Islet of Langerhans (tissue), 1 donor: ENCODE measurements at regions not wholly inside any gene's neighbourhood (a gene's known extent, or its start where the extent isn't known, plus 50 kb on each side); places are given as distances from the start of the nearest gene placed in this dataset.
"Not testable (repeated sequence)": the region's sequence is repeated elsewhere in the genome, so short reads cannot be mapped to it uniquely, and the experiment has no call there.

ENCODE experiments used
- FAIRE-seq: peaks from one replicate; lab custom pipeline; 2011; peaks lifted over from hg19 to GRCh38; lab: Jason Lieb, UNC

DNA sequence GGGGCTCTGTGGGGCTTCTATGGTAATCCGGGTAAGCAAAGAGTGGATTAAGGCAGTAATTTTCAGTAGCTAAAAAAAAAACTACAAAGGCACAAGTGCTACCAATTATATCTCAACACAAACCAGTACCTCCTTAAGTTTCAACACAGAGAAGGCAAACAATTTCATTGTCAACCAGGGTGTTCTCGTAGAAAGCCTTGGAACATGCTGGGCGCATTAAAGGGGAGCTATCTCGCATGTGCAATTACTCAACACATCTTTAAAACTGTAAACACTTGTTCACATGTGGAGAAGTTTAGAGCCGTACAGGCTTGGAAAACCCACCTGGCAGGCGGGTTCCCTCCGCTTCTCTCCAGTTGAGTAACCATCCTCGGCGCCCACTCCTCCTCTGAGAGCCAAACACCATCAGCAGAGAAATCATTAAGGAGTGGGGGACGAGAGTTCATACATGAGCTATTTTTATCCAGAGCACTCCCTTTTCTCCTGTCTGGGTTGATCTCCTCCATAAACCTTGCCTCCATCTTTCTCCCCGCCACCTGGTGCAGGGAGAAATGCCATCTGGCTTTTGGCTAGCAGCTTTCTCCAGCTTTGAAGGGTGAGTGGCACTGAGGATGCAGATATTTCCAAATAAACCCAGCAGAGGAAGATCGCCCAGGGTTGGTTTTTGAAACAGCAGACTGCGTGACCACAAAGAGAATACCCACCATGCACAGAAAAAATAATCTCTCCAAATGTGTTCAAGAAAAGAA lies 287.1 kb downstream of the WDR11 start:
- FAIRE-seq = no peak

- no peak for FAIRE-seq
Measured at GRCh38 chr10:121138918-121139317, 287.8 kb downstream of the WDR11 start.

- not testable (repeated sequence) for FAIRE-seq
Measured at GRCh38 chr10:121145802-121146395, 294.7 kb downstream of the WDR11 start.

DNA sequence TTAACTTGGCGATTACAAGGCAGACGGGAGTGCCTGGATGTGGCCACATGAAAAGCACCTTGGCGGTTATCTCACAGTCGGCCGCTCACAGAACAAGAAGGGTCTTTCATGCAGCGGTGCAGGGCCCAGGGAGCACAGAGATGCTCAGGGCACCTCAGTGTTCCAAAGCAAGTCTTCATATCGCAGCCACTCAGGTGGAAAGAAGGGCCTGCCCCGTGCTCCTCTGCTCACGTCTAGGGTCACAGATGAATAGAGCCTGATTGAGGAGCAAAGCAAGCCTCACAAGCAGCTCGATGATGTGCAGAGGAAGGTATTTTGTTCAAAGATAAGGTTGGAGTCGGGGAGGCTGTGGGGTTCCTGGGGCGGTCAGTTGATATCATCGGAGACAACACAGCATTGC lies 297.8 kb downstream of the WDR11 start:
- no peak for FAIRE-seq

- FAIRE-seq = no peak
Measured at GRCh38 chr10:121152033-121152432, 300.9 kb downstream of the WDR11 start.

DNA sequence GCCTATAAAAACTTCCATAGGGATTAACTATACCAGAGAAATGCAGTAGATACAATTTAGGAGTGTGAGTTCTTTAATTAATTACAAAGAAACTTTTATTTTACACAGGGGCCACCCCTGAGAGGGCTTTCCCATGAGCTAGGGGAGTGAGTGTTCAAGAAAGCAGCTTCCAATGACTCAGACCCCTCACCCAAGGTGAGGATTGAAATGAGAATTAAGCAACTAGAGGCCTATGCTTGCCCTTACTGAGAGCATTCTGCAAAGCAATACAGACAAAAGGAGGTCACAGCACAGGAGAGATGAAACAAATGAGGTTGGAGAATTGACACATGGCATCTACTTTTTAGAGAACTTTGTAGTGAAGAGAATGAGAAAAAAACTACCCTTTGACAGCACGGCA lies 301.8 kb downstream of the WDR11 start:
- FAIRE-seq = no peak

DNA sequence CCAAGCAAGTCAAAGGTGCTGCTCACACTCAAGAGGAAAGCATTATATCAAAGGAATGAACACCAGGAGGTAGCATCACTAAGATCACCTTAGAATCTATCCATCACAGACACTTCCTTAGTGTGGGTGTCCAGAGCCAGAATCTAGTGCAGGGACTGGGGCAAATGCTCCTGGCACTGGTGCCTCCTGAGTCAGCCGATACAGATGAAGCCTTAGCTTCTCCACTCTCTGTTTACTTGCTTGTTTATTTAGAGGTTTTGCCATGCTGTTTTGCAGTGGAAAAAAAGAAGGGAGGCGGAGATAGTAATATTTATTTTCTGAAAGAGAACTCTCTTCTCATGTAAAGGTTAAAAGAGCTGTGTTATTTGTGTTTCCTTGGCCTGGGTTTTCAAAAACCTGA lies 303.1 kb downstream of the WDR11 start:
- FAIRE-seq = no peak

- no peak for FAIRE-seq
Measured at GRCh38 chr10:121154846-121155245, 303.7 kb downstream of the WDR11 start.

DNA sequence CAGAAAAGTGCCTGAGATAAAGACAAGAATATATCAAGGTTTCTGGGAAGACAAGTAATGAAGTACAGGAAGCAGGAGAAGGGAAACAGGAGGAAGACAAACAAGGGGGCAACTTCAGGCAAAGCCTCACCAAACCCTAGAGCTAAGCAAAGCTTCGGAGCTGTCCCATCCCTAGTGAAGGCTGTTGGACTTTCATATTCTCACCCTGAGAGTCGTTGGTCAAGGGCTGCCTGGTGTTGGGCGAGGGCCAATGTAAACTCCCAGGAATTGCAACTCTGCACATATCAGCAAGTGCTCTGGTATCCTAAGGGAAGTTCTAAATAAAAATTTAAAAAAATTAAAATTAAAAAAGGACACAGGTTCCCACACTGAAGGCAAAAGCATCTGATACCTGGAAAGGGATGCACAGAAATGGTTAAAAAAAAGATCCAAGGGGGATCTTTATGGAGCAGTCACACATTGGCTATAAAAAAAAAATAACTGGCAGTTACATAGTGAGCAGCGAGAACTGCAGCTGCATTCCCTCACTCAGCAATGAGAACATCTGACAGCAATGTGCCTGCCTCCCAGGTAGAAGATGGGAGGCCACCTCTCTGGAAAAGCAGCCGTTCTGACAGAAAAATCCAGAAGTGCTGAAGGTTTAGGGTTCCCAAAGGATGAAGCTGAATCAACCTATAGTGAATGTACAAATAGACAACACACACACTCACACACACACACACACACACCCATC lies 304.7 kb downstream of the WDR11 start:
- FAIRE-seq = no peak

DNA sequence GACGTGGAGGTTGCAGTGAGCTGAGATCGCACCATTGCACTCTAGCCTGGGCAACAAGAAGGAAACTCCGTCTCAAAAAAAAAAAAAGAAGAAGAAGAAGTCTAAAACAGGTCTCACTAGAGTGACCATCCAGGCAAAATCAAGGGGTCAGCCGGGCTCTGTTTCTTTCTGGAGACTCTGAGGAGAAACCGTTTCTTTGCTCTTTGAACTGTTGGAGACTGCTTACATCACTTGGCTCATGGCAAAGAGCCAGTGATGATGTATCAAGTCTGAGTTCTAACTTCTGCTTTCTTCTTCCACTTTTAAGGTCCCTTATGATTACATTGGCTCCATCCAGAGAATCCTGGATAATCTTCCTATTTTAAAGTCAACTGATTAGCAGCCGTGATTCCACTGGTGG lies 306.8 kb downstream of the WDR11 start:
- no peak for FAIRE-seq

DNA sequence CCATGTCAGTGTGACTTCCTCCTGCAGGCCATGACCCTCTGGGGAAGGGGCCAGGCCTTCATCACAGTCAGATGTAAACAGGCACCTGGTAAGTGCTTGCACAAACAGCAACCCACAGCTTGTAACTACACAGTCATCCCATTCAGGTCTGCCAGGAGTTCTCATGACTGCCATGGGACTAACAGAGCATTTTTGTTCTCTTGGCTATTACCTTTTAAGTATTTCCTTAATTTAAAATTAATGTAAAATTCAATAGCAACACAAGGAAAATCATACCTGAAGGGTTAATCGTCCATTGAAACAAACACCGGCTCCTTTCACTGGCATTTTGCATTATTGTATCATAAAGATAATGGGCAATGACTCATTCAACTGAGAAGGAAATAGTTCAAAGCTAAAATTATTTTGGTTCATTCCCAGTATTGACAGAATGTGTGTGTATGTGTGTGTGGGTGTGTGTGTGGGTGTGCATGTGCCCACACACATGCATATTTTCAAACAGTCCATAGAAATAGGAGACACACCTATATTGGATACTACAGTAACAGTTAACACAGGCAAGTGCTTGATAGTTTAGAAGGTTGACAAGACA lies 307.9 kb downstream of the WDR11 start:
- FAIRE-seq = no peak

DNA sequence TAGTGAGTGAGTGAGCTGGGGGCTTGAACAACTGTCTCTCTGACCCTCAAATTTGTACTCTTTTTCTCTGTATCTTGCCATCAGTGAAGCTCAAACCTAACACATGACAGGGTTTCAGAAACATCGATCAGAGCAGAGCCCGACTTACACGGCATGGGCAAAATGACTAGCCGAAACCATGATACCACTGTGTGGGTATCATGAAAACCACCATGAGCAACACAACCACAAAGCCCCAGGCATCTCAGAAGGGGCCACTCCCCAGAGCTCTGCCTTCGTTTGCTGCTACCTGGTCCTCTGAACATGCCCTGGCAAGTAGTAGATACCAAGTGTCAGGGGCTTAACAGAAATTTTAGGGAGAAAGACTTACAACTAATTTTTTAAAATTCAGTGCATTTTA lies 308.5 kb downstream of the WDR11 start:
- no peak for FAIRE-seq

DNA sequence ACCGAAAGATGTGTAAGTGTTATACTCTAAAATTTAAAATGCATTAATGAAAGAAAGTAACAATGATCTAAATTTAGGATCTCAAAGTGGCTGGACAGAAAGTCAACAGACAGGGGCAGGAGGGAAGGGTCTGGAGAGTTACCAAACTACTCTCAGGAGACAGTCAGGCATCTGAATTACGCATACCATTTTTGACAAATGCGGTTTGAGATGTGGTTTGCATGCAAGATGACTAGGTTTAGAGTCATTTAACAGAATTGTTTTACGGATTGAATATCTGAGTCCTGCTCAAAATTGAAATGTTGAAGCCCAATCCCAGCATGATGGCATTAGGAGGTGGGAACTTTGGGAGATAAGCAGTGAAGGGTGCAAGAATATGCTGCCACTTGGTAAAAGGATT lies 314.1 kb downstream of the WDR11 start:
- no peak for FAIRE-seq

GRCh38 chr10:121167534-121168243 lies 316.5 kb downstream of the WDR11 start:
- FAIRE-seq = no peak

- no peak for FAIRE-seq
Measured at GRCh38 chr10:121168545-121169216, 317.5 kb downstream of the WDR11 start.

GRCh38 chr10:121169406-121169805 lies 318.2 kb downstream of the WDR11 start:
- no peak for FAIRE-seq

DNA sequence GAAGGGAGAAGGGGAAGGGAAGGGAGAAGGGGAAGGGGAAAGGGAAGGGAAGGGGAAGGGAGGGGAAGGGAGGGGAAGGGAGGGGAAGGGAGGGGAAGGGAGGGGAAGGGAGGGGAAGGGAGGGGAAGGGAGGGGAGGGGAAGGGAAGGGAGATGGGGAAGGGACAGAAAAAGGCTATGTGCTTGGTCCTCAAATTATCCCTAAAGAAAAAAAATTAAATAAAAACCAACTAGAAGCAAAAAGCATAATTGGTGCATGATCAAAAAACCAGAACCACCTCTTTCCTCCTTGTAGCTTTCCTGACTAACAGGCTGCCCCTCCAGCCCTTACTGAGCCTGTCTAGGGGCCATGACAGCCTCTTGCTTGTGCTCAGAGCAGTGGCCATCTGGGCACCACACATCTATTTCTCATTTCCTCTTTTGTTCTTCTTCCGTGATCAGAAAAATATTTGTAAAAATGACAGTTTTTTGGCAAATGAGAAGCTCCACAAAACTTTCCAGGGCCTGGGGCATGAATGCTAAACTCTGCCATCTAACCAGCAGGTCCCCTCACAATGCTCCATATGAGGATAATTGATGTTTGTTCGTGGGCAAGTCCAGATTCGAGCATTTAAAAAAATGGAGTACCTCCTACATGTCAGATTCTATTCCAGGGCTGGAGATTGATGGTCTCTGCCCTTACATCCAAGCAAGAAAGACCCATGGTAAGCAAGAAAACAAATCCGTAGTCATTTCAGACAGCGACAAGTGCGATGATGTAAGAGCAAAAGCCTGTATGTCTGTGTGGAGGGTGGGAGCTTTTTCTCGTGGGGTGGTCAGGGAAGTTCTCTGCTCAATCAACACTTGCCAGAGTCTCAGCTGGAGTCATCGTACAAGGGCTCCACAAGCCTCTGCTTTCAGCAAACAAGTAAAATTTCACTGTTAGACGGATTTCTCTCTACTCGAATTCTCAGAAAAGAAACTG lies 320.9 kb downstream of the WDR11 start:
- no peak for FAIRE-seq

DNA sequence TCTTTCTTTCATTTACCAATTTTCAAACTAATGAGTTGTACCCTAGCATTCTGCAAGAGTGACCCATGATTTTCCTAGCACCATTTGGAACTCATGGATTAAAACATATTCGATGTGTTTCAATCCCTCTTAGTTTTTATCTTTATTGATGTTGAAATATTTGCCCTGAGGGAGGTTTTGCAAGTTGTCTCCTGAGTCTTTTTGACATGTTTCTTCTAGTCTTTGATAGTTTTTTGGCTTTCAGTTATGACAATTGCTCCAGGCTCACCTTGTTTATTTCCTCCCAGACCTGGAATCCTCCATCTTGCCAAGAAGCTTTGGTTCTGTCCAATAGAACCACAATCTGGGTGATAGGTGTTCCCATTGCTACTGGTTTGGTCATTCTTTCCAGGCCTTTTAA lies 327.8 kb downstream of the WDR11 start:
- no peak for FAIRE-seq

DNA sequence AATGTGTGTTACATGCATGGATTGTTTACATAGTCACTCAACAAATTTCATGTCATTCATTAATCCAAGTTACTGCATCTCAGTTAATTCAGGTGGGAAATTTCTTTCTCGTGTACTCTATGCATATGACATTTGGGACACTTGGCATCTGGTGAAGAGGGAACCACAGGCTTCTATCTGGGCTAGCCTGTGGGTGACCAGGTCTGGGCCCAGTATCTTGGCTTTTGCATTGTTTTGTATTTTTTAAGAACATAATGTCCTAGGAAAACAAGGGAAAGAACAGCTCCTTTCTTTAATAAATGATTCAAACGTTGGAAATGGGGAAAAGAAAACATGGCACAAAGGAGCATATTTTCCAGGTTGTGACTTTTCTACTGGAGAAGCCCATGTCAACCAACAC lies 331.1 kb downstream of the WDR11 start:
- FAIRE-seq = no peak

DNA sequence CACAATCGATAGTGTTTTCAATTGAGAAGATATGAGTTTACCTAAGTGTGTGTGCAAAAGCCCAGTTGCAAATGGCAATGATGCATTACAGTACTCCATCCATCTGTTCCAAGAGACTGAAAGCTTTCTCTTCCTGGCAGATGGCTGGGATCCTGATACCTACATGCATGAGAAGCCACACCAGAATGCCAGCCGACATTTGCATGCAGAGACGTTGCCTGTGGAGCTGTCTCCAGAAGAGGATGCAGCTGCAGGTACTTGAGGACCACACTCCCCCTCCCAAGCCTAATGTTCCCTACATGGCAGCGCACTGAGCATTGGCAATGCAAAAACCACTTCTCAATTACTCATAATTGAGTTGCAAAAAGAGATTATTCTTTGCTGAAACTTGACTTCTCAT lies 332.1 kb downstream of the WDR11 start:
- no peak for FAIRE-seq

DNA sequence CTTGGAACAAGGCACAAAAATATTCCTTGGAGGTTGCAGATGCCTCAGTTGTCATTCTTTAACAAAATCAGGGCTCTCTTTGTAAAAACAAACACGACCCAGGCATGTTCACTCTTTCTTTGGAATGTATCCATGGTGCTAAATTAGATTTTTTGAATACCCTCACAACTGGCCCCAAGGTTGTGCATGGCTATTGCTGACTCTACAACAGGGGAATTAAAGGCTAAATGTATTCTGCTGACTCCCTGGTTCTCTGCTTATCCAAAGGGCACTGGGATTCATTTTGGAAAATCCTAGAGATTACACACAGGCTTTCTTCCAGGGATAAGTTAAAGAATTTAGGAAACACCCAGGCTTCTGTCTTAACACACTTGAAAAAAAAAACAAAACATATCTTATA lies 332.5 kb downstream of the WDR11 start:
- FAIRE-seq = no peak
